Heart right ventricle (tissue), 16 donors: ENCODE measurements at regions not wholly inside any gene's neighbourhood (a gene's known extent, or its start where the extent isn't known, plus 50 kb on each side); places are given as distances from the start of the nearest gene placed in this dataset.

Source experiments
- ATAC-seq, 8 donors: fragments of 200-7000 bp; cut with Tn5 transposase; one replicate each; pipeline ENCODE4 v1.9.1; 2020; ENCODE audit warnings: mild to moderate bottlenecking in 8 of 8, moderate library complexity in 8 of 8, moderate number of reproducible peaks in 1 of 8
- DNase-seq, 2 donors: peaks; one replicate each; pipeline ENCODE4 v3.0.0-alpha.2; 2020
- H3K27ac ChIP-seq, 10 donors: fragments of 200-600 bp; sonication (generic) in 2 of 10; one replicate each; pipeline versions ENCODE4 v1.5.0 to v1.8.0; 2020 to 2022; ENCODE audit warnings: mild to moderate bottlenecking in 3 of 10
- H3K27me3 ChIP-seq, 7 donors: fragments of 200-600 bp; one replicate each; pipeline ENCODE4 v1.8.0; 2021 to 2022; ENCODE audit warnings: mild to moderate bottlenecking in 2 of 7
- H3K36me3 ChIP-seq, 9 donors: fragments of 200-600 bp; sonication (generic) in 1 of 9; one replicate each; pipeline versions ENCODE4 v1.5.0 to v1.8.0; 2020 to 2022; ENCODE audit warnings: mild to moderate bottlenecking in 2 of 9
- H3K4me1 ChIP-seq, 9 donors: fragments of 200-600 bp; sonication (generic) in 1 of 9; one replicate each; pipeline versions ENCODE4 v1.5.0 to v1.8.0; 2020 to 2022; ENCODE audit warnings: mild to moderate bottlenecking in 4 of 9
- H3K4me3 ChIP-seq, 10 donors: fragments of 200-600 bp; sonication (generic) in 2 of 10; one replicate each; pipeline versions ENCODE4 v1.5.0 to v1.8.0; 2020 to 2022; ENCODE audit warnings: mild to moderate bottlenecking in 7 of 10, moderate library complexity in 2 of 10
- H3K9me3 ChIP-seq, 11 donors: fragments of 200-600 bp in 10 of 11; sonication (generic) in 2 of 11; one replicate each; pipeline versions ENCODE4 v1.5.0 to v1.8.0; 2013 to 2022; ENCODE audit warnings: mild to moderate bottlenecking in 2 of 11, control low read depth in 1 of 11, moderate library complexity in 1 of 11
- WGBS, 2 donors: extraction: QIAGEN DNeasy Blood & Tissue Kit; methylation state at CpG; one replicate each; pipeline ENCODE4 v1.1.7; 2013; ENCODE audit warnings: inconsistent platforms in 1 of 2; 5-methylcytosine and 5-hydroxymethylcytosine counted together
- intact Hi-C, 10 donors: fragments of 100-400 bp; cut with DNase I; formaldehyde crosslinking; loops; one replicate each; pipeline versions ENCODE4 v1.11.1 to v1.14.2; 2022
- TF ChIP-seq, protein P1 (sequence below), 9 donors: fragments of 200-600 bp; sonication (generic) in 2 of 9; IDR thresholded peaks; one replicate each; pipeline versions ENCODE4 v1.5.0 to v1.8.0; 2021 to 2022; ENCODE audit warnings: antibody characterized with exemption in 9 of 9, mild to moderate bottlenecking in 5 of 9, moderate library complexity in 1 of 9
- donor health status: Arrhythmogenic right ventricular cardiomyopathy.
- donor health status: ischemic (EF 13 %, LVEDD 7.1; RV severe dilation, severe dysfunction).
- donor health status: healthy with polysubstance abuse.
- donor health status: DM: no; HTN: yes; CAD: no.
- donor health status: DM: no; HTN: no; CAD: no.
- donor health status: ischemic (EF 25% LVEDD 6.9; RV normal size, moderate dysfunction).
- donor health status: ischemic (EF 25% LVEDD 5.7; RV mildly dilated, moderate dysfunction).
- donor health status: healthy.
- donor health status: DM: yes; HTN: yes; CAD: no.
- donor health status: Ischemic cardiomyopathy.
- donor health status: ischemic (EF 35%, LVEDD 5.7; RV mildly dilated, moderate dysfunction).
- donor health status: nonischemic (EF 11% LVEDD 7.7; RV severe dilation, severe dysfunction).
- donor health status: DM: yes; HTN: yes; CAD: no.
- donor health status: PGD.
- donor health status: ischemic (EF 29% LVEDD 5.4; RV normal size, mild dysfunction).
- donor health status: nonischemic (EF 23%, LVEDD 6.1; RV moderate dilation, normal function).

GRCh38 chr22:22428222-22429098 lies 80.1 kb downstream of the ZNF280B start:
- peaks cover 0 to 6% (median 0%) of the 10 kb centered on the region in 9 donors for H3K4me1 ChIP-seq
- no peak overlapping the region for H3K4me3 ChIP-seq
- H3K9me3 ChIP-seq: peaks cover 0 to 2% (median 0%) of the 10 kb centered on the region in 11 donors
- TF ChIP-seq, protein P1, sequence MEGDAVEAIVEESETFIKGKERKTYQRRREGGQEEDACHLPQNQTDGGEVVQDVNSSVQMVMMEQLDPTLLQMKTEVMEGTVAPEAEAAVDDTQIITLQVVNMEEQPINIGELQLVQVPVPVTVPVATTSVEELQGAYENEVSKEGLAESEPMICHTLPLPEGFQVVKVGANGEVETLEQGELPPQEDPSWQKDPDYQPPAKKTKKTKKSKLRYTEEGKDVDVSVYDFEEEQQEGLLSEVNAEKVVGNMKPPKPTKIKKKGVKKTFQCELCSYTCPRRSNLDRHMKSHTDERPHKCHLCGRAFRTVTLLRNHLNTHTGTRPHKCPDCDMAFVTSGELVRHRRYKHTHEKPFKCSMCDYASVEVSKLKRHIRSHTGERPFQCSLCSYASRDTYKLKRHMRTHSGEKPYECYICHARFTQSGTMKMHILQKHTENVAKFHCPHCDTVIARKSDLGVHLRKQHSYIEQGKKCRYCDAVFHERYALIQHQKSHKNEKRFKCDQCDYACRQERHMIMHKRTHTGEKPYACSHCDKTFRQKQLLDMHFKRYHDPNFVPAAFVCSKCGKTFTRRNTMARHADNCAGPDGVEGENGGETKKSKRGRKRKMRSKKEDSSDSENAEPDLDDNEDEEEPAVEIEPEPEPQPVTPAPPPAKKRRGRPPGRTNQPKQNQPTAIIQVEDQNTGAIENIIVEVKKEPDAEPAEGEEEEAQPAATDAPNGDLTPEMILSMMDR (IDR thresholded peaks at IDR 0.05): no peak
- no peaks in the 10 kb centered on the region for H3K36me3 ChIP-seq
- intact Hi-C loops: no loop called here
- H3K27ac ChIP-seq: no peak overlapping the region
- 64 to 74% methylated on average over 8 of the region's 8 CpGs for WGBS, 2 donors
- H3K27me3 ChIP-seq: peaks cover 6 to 61% (median 20%) of the 10 kb centered on the region in 7 donors
- DNase-seq (no peak), ATAC-seq (no peak)

- H3K4me3 ChIP-seq: no peak overlapping the region
- H3K36me3 ChIP-seq: no peaks in the 10 kb centered on the region
- peaks cover 0 to 12% (median 0%) of the 10 kb centered on the region in 11 donors for H3K9me3 ChIP-seq
- H3K27ac ChIP-seq: no peak overlapping the region
- intact Hi-C loops: no loop called here
- no peak for ATAC-seq
- TF ChIP-seq, protein P1 (IDR thresholded peaks at IDR 0.05): no peak
- 55 to 59% methylated on average over 6 of the region's 6 CpGs for WGBS, 2 donors
- H3K27me3 ChIP-seq: peaks cover 6 to 57% (median 13%) of the 10 kb centered on the region in 7 donors
- DNase-seq: no peak
- peaks cover 0 to 6% (median 0%) of the 10 kb centered on the region in 9 donors for H3K4me1 ChIP-seq
Observed at GRCh38 chr22:22429369-22430108, 79.0 kb downstream of the ZNF280B start.

DNA sequence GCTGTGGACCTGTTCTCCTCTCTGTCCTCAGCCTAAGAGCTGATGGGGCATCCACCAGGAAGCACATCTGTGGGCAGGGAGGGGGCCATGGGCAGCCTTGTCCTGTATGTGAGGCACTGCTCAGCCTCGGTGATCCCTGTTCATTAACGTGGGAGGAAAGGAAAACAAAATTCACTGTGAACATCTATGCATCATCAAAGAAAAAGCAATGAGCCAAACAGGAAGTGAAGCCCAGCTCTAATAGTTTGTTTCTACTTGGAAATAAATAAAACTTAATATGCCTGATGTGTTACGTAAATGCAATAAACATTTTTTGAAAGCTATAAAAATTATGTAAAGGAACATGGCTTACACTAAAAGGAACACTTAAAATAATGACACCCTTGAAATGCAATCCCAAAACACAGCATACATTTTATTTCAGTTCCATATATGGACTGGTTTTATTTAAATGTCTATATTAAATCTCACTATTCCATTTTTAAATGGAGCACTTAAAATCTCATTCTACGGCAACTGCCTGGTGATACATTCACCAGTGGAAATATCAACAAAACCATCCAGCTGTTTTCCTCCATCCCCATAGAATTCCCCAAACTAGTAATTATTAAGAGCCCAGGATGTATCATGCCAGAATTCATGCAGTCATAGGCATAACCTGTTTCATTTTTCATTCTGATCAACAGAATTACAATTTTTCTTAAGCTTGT lies 78.3 kb downstream of the ZNF280B start:
- peaks cover 0 to 6% (median 0%) of the 10 kb centered on the region in 9 donors for H3K4me1 ChIP-seq
- DNase-seq (no peak), ATAC-seq (no peak)
- no peaks in the 10 kb centered on the region for H3K36me3 ChIP-seq
- no peak overlapping the region for H3K4me3 ChIP-seq
- H3K27me3 ChIP-seq: peaks cover 6 to 53% (median 13%) of the 10 kb centered on the region in 7 donors
- intact Hi-C loops: no loop called here
- TF ChIP-seq, protein P1 (IDR thresholded peaks at IDR 0.05): no peak
- 52 to 71% methylated on average over 4 of the region's 4 CpGs for whole genome bisulfite sequencing, 2 donors
- no peak overlapping the region for H3K27ac ChIP-seq
- peaks cover 0 to 16% (median 0%) of the 10 kb centered on the region in 11 donors for H3K9me3 ChIP-seq
